WI38 (cell line): ENCODE measurements at regions not wholly inside any gene's neighbourhood (a gene's known extent, or its start where the extent isn't known, plus 50 kb on each side); places are given as distances from the start of the nearest gene placed in this dataset.

ENCODE experiments used
- H3K4me3 ChIP-seq: 2 replicates; pipeline ENCODE4 v1.5.1; 2011; ENCODE audit warnings: low read depth, mild to moderate bottlenecking, control low read depth, low read length
- TF ChIP-seq, protein P1 (sequence below): IDR thresholded peaks from 2 replicates; pipeline ENCODE4 v1.5.1; 2012; ENCODE audit warnings: low read depth, mild to moderate bottlenecking, control low read depth, low read length

DNA sequence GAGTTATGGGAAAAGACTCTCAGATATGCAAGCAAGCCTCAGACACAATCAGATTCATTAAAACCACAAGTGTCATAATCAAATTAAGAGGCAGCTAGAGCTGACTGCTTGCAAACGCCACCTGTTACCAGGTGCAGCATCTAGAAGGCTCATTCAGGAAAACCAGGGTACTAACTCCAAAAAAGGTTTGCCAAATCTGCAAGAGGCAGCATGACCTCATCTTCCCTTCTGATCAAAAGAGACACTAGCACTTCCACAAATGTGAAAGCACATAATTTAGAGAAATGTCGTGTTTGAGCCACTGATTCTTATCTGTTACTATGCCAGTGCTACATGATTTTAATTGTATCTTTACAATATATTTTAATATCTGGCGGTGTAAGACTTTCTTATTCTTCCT is 123.3 kb upstream of the NANOGP8 start:
- TF ChIP-seq, protein P1, sequence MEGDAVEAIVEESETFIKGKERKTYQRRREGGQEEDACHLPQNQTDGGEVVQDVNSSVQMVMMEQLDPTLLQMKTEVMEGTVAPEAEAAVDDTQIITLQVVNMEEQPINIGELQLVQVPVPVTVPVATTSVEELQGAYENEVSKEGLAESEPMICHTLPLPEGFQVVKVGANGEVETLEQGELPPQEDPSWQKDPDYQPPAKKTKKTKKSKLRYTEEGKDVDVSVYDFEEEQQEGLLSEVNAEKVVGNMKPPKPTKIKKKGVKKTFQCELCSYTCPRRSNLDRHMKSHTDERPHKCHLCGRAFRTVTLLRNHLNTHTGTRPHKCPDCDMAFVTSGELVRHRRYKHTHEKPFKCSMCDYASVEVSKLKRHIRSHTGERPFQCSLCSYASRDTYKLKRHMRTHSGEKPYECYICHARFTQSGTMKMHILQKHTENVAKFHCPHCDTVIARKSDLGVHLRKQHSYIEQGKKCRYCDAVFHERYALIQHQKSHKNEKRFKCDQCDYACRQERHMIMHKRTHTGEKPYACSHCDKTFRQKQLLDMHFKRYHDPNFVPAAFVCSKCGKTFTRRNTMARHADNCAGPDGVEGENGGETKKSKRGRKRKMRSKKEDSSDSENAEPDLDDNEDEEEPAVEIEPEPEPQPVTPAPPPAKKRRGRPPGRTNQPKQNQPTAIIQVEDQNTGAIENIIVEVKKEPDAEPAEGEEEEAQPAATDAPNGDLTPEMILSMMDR: no peak

DNA sequence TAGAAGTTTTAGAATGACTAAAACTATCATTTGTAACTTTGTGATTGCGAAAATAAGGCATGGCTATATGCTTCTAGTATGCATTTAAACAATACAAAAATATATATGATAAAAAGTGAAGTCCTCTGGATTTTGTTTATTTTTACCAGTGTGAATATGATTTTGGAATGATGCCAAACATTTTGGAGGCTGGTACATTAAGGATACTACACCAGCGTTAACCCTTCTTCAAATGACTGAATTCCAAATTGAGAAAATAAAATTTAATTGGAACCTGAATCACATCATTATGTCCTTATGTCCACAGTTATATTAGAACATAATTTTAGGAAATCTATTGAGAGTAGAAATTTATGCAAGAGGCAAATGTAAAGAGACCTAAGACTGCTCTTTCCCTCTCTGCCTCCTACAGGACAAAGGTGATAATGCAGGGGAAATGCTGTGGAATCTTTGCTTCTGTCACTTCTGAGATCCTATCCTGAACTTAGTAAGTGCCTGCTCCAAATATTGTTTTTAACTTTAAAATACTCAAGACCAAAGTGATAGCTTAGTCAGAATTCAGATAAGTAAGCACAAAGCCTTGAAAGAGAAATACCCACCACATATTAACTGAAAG is 121.1 kb upstream of the NANOGP8 start:
- TF ChIP-seq, protein P1: peak; percentile 36; the same call in 1 of the 2 replicates
- no peak overlapping the region for H3K4me3 ChIP-seq

More for the DNA sequence above, 123.3 kb upstream of the NANOGP8 start:
- no peak overlapping the region for H3K4me3 ChIP-seq

DNA sequence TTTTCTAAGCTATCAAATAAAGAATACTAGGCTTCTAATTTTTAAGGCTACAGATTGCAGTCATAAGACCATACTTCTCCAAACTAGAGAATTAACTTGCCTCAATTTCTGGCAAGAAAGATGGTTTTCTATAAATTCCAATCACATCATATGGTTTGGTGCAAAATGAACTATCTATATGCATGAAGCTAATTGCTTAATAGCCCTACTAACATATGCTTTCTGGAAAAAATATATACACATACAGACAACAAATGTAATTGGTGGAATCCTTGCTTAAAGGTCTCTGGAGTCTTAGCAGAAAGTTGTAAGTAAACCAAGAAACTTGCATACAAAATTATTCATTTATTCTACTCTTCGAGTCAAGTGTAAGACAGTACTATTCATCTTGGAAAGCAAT is 113.1 kb upstream of the NANOGP8 start:
- no peak overlapping the region for H3K4me3 ChIP-seq
- TF ChIP-seq, protein P1: no peak

- TF ChIP-seq, protein P1: no peak
- H3K4me3 ChIP-seq: no peak overlapping the region
These were observed 112.7 kb upstream of the NANOGP8 start for GRCh38 chr15:35197754-35198153.

DNA sequence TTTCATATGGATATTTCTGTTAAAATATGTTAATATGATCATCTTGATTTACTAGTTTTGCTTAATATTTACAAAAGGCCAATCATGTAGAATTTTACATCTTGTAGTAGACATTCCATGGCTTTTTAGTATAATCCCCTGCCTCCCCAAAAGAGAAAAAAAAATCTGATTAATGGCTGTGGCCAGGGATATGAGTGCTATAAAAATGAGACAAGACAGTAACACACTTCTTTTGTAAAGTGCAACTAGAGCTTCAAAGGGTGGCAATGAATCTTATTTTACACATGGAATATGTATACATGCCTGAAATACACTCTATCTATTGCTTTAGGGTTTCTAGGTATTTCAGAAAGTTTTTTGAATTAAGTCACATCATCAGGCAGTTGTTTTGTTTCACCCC is 112.2 kb upstream of the NANOGP8 start:
- H3K4me3 ChIP-seq: no peak overlapping the region
- TF ChIP-seq, protein P1: no peak

DNA sequence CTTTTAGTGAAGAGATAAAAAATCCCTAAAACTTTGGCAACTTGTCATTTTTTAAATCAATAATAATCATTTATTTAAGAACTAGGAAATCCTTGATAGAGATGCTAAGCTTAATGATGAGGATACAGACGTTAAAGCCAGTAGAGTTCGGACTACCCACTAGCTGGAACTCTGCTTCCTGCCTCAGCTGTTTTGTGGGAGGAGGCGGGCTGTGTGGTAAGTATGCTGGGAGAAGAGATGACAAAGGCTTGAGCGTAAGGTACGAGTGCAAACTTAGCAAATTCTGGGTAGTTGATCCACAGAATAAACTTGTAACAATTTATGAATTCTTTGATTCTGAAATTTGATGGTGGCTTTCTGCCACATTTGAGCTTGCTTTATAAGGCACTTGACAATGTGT is 111.2 kb upstream of the NANOGP8 start:
- TF ChIP-seq, protein P1: no peak
- H3K4me3 ChIP-seq: no peak overlapping the region

DNA sequence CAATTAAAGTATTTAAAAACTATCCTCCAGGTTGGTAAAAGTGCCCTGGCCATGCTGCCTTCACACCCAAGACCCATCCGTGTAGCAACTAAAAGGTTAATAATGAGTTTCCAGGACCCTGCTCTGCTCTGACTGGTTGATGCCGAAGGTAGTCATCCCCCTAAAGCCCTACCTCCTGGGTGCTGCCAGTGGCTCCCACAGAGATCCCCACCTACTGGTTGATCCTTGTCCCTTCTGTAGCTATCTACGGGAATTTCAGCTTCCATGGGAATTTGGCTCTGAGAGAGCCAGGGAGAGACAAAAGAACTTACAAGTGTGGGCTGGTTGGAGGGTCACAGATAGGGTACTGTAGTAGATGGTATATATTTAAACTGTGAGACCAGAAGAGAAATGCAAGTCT is 110.6 kb upstream of the NANOGP8 start:
- H3K4me3 ChIP-seq: no peak overlapping the region
- TF ChIP-seq, protein P1: no peak
